Kidney capillary endothelial cell (primary cell): ENCODE measurements at regions not wholly inside any gene's neighbourhood (a gene's known extent, or its start where the extent isn't known, plus 50 kb on each side); places are given as distances from the start of the nearest gene placed in this dataset.

Source experiments
- DNase-seq: peaks from one replicate; pipeline ENCODE4 v3.0.0-alpha.2; 2018; ENCODE audit warnings: low spot score

GRCh38 chr7:15753887-15754579, 67.5 kb upstream of the MEOX2 start:
- DNase-seq: no peak

GRCh38 chr7:15752377-15752776, 65.9 kb upstream of the MEOX2 start:
- no peak for DNase-seq

GRCh38 chr7:15751191-15751701, 64.8 kb upstream of the MEOX2 start:
- DNase-seq: no peak

- DNase-seq: no peak
Measured at GRCh38 chr7:15750727-15751126, 64.2 kb upstream of the MEOX2 start.

- no peak for DNase-seq
Measured at GRCh38 chr7:15749631-15750030, 63.1 kb upstream of the MEOX2 start.

GRCh38 chr7:15747712-15748111, 61.2 kb upstream of the MEOX2 start:
- no peak for DNase-seq

- no peak for DNase-seq
Measured at GRCh38 chr7:15747301-15747700, 60.8 kb upstream of the MEOX2 start.

GRCh38 chr7:15743926-15744480, 57.5 kb upstream of the MEOX2 start:
- no peak for DNase-seq

GRCh38 chr7:15737601-15738000, 51.1 kb upstream of the MEOX2 start:
- DNase-seq: peak; percentile 63
